ENCODE measurements at regions not wholly inside any gene's neighbourhood (a gene's known extent, or its start where the extent isn't known, plus 50 kb on each side); places are given as distances from the start of the nearest gene placed in this dataset.

DNA sequence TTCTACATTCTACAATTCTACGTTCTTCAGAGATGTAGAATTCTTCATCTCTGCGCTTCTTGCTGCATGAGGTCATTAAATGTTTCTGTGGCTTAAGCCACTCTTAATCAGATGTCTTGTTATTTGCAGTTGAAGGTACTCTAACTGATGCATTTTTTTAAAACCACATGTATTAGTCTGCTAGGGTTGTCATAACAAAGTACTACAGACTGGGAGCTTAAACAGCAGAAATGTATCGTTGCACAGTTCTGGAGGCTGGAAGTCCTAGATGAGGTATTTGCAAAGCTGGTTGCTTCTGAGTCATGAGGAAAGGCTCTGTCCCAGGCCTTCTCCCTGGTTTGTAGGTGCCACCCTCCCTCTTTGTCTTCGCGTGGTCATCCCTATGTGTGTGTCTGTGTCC lies 176.3 kb upstream of the GLI2 start:
- no peak for DNase-seq (ENCODE audit: low spot score in 2 of 2)
- WGBS, 2 donors, result 85 to 86% methylated on average over 5 of the region's 5 CpGs
- TF ChIP-seq POLR2A (IDR thresholded peaks at IDR 0.05), result no peak
- TF ChIP-seq, protein P1, sequence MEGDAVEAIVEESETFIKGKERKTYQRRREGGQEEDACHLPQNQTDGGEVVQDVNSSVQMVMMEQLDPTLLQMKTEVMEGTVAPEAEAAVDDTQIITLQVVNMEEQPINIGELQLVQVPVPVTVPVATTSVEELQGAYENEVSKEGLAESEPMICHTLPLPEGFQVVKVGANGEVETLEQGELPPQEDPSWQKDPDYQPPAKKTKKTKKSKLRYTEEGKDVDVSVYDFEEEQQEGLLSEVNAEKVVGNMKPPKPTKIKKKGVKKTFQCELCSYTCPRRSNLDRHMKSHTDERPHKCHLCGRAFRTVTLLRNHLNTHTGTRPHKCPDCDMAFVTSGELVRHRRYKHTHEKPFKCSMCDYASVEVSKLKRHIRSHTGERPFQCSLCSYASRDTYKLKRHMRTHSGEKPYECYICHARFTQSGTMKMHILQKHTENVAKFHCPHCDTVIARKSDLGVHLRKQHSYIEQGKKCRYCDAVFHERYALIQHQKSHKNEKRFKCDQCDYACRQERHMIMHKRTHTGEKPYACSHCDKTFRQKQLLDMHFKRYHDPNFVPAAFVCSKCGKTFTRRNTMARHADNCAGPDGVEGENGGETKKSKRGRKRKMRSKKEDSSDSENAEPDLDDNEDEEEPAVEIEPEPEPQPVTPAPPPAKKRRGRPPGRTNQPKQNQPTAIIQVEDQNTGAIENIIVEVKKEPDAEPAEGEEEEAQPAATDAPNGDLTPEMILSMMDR (IDR thresholded peaks at IDR 0.05), result no peak
- no peak overlapping the region for H3K4me3 ChIP-seq (ENCODE audit: low read depth, poor library complexity, severe bottlenecking)
- intact Hi-C loops (cut with DNase I; ENCODE audit: low total_unique reads), result loop anchor here (10.0 kb wide), 1 partner anchor 215 kb away; the partner anchor contains the start of gene INHBB

DNA sequence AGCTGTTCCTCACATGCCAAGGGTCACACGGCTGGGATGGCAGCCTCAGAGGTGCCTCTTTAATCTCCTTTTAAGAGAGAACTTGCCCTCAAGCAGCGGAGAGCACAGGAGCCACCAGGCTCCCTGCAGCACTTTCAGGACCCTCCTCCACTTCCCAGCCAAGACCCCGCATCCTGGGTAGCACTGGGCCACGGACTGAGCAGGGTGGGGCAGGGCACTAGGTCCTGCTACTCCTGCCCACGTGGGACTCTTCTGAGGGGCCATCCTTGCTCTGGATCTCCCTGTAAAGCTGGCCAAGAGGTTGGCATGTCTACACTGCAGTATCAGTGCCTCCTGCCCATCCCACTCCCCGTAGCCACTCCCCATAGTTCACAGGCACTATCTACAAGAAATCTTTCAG lies 175.3 kb upstream of the GLI2 start:
- no peak for DNase-seq (ENCODE audit: low spot score in 2 of 2)
- no peak overlapping the region for H3K4me3 ChIP-seq (ENCODE audit: low read depth, poor library complexity, severe bottlenecking)
- TF ChIP-seq, protein P1 (IDR thresholded peaks at IDR 0.05), result no peak
- no peak for TF ChIP-seq POLR2A (IDR thresholded peaks at IDR 0.05)
- 88 to 93% methylated on average over 6 of the region's 6 CpGs for WGBS, 2 donors
- intact Hi-C loops (cut with DNase I; ENCODE audit: low total_unique reads), result no loop called here

DNA sequence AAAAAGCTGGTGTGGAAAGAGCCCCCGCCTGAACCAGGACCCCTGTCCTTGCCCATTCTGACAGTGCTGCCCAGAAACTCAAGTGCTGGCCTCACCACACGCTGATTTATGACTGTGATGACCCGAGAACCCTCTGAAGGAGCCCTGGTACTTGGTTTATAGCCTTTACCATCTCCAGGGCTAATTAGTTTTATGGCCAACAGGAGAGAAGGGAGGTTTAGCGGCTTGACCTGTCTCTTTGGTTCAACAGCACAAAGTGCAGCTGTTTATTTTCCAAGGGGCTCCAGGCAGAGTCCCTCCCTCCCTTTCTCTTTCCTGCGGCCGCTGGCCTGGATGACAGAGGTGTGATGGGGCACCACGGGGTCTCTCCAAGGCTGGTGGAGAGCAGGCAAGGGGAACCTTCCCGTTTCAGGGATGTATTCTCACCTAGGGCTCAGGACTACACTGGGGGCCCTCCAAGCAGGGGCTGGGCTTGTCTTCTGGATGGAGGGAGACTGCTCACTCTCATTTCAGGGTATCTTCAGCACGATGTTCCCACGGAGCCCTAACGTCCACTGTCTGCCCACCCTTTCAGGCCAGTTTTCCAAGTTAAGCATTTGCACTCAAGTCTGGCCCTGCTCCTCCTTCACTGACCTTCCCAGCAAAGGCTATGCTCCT lies 174.2 kb upstream of the GLI2 start:
- H3K4me3 ChIP-seq (ENCODE audit: low read depth, poor library complexity, severe bottlenecking), result no peak overlapping the region
- 79 to 89% methylated on average over 11 of the region's 11 CpGs for WGBS, 2 donors
- no peak for DNase-seq (ENCODE audit: low spot score in 2 of 2)
- TF ChIP-seq, protein P1 (IDR thresholded peaks at IDR 0.05), result no peak
- no peak for TF ChIP-seq POLR2A (IDR thresholded peaks at IDR 0.05)
- intact Hi-C loops (cut with DNase I; ENCODE audit: low total_unique reads), result no loop called here

DNA sequence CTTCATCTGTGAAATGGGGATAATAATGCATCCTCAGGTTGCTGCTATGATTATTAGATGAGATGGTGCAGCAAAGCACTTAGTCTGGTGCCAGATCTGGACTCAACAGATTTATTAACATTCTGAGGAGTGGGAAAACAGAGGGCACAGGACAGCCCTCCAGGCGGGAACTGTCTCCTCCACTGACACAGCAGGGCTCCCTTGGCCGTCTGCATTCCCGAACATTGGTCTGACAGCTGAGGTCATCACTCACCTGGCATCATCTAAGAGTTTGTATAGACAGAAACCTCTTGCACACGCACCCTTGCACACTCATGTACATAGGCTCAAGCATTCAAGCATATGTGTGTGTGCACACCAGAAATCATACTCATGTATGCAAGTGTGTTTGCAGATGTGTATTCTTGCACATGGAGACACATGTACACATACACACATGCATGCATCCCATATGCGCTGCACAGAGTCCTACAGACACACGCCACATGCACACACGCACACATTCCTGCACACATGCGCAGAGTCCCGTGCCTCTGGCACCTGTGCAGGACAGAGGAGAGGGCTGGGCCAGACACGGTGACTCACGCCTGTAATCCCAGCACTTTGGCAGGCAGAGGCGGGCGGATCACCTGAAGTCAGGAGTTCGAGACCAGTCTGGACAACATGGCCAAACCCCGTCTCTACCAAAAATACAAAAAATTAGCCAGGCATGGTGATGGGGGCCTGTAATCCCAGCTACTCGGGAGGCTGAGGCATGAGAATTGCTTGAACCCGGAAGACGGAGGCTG lies 173.3 kb upstream of the GLI2 start:
- no peak for TF ChIP-seq POLR2A (IDR thresholded peaks at IDR 0.05)
- TF ChIP-seq, protein P1 (IDR thresholded peaks at IDR 0.05), result no peak
- WGBS, 2 donors, result 77 to 87% methylated on average over 15 to 18 of the region's 18 CpGs
- no peak for DNase-seq (ENCODE audit: low spot score in 2 of 2)
- no peak overlapping the region for H3K4me3 ChIP-seq (ENCODE audit: low read depth, poor library complexity, severe bottlenecking)
- intact Hi-C loops (cut with DNase I; ENCODE audit: low total_unique reads), result no loop called here

DNA sequence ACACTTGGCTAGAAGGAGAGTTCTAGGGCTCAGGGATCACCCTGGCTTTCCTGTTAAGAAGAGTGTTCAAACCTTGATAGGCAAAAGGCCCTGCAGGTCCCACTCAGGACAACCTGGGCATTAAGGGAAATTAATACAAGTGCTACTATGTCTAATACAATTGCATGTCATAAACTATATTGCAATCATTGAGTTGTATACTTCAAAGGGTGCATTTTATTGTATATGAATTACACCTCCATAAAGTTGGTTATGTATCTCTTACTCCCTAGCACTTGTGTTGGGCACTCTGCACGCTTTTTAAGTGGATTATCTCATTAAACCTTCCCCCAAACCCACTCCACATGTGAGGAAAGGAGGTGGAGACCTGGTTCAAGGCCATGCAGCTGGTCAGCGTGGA lies 172.1 kb upstream of the GLI2 start:
- no peak for DNase-seq (ENCODE audit: low spot score in 2 of 2)
- H3K4me3 ChIP-seq (ENCODE audit: low read depth, poor library complexity, severe bottlenecking), result no peak overlapping the region
- 91 to 93% methylated on average over 2 of the region's 2 CpGs for WGBS, 2 donors
- intact Hi-C loops (cut with DNase I; ENCODE audit: low total_unique reads), result no loop called here
- TF ChIP-seq POLR2A (IDR thresholded peaks at IDR 0.05), result no peak
- TF ChIP-seq, protein P1 (IDR thresholded peaks at IDR 0.05), result no peak
